ENCODE measurements at regions not wholly inside any gene's neighbourhood (a gene's known extent, or its start where the extent isn't known, plus 50 kb on each side); places are given as distances from the start of the nearest gene placed in this dataset.

DNA sequence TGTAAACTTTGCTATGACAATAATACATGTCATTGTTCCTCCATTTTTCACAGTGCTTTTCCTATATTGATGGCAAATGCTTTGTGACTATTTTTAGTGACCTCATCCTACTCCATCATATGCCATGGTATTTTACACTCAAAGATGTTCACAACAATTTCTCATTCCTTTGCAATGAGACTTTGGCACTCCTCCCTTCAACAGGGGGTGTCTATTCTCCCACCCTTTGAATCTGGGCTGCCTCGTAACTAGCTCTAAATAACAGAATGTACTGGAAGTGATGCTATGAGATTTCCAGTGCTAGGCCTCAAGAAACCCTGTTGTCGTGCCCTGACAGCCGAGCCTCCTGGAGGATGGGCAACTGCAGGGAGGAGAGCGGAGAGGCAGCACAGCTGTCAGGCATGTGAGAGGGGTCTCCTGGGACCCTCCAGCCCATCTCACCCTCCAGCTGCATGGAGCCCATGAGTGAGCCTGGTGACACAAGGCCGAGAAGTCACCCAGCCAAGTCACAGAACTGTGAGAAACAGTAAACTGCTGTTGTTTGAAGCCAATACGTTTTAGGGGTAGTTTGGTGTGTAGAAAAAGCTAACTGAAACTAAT lies 103.1 kb upstream of the APCDD1 start:
- Mint-ChIP-seq H3K27ac (no peak overlapping the region), H3K9me3 (peaks cover 0 to 3% of the 10 kb centered on the region in 2 experiments; a peak in 2 of 5 replicates), H3K27me3 (ENCODE audit: low read depth) (no peaks in the 10 kb centered on the region), H3K4me3 (no peak overlapping the region), H3K4me1 (peaks cover 5 to 10% of the 10 kb centered on the region in 2 experiments), H3K36me3 (ENCODE audit: insufficient read depth in 1 of 3, low read depth in 3 of 3) (no peaks in the 10 kb centered on the region; a peak in 2 of 7 replicates)
- Histone ChIP-seq H3K79me1 (ENCODE audit: insufficient read depth, low read depth, low read length, poor library complexity, severe bottlenecking) (no peaks in the 10 kb centered on the region), H4K5ac (ENCODE audit: insufficient read length, low read depth, low read length) (peak overlapping the region; percentile 72), H2BK15ac (ENCODE audit: low read depth, low read length) (no peak overlapping the region), H4K91ac (ENCODE audit: insufficient read length, low read depth, low read length) (no peak overlapping the region), H2BK12ac (ENCODE audit: insufficient read length, low read depth, low read length) (no peak overlapping the region), H3K27me3 (ENCODE audit: insufficient read depth, low read length) (no peaks in the 10 kb centered on the region), H3K4me2 (ENCODE audit: insufficient read depth, insufficient read length, low read length) (no peak overlapping the region), H3K4me1 (ENCODE audit: insufficient read depth, low read length) (no peaks in the 10 kb centered on the region), H3K9ac (ENCODE audit: extremely low read depth, insufficient read length, low read length) (no peak overlapping the region), H3K23ac (ENCODE audit: insufficient read length, low read depth, low read length) (no peak overlapping the region), H3K27ac (ENCODE audit: insufficient read length, low read depth, low read length) (no peak overlapping the region), H3K18ac (ENCODE audit: insufficient read length, low read depth, low read length) (no peak overlapping the region), H3K14ac (ENCODE audit: insufficient read depth, low read length) (no peak overlapping the region), H4K20me1 (ENCODE audit: control insufficient read depth, insufficient read depth, insufficient read length) (no peaks in the 10 kb centered on the region), H4K8ac (replicated peaks; ENCODE audit: insufficient read length, low read depth, low read length) (no peak overlapping the region), H2AK5ac (ENCODE audit: insufficient read length, low read length) (no peak overlapping the region), H3K56ac (ENCODE audit: insufficient read length, low read depth, low read length) (no peak overlapping the region), H3K4ac (ENCODE audit: low read depth, low read length) (no peak overlapping the region), H3K23me2 (ENCODE audit: insufficient read length, low read depth, low read length, poor library complexity, severe bottlenecking) (no peaks in the 10 kb centered on the region), H3K9me3 (ENCODE audit: control insufficient read depth, low read depth, low read length) (no peaks in the 10 kb centered on the region), H2BK5ac (ENCODE audit: insufficient read length, low read length) (no peak overlapping the region), H3K79me2 (ENCODE audit: insufficient read depth, low read length) (no peaks in the 10 kb centered on the region), H2BK20ac (ENCODE audit: low read depth, low read length, poor library complexity, severe bottlenecking) (no peak overlapping the region), H3T11ph (ENCODE audit: low read length) (no peak overlapping the region), H2AFZ (ENCODE audit: low read length) (no peak overlapping the region), H2BK120ac (ENCODE audit: low read depth, low read length, poor library complexity, severe bottlenecking) (no peak overlapping the region)
- TF ChIP-seq, protein P1, sequence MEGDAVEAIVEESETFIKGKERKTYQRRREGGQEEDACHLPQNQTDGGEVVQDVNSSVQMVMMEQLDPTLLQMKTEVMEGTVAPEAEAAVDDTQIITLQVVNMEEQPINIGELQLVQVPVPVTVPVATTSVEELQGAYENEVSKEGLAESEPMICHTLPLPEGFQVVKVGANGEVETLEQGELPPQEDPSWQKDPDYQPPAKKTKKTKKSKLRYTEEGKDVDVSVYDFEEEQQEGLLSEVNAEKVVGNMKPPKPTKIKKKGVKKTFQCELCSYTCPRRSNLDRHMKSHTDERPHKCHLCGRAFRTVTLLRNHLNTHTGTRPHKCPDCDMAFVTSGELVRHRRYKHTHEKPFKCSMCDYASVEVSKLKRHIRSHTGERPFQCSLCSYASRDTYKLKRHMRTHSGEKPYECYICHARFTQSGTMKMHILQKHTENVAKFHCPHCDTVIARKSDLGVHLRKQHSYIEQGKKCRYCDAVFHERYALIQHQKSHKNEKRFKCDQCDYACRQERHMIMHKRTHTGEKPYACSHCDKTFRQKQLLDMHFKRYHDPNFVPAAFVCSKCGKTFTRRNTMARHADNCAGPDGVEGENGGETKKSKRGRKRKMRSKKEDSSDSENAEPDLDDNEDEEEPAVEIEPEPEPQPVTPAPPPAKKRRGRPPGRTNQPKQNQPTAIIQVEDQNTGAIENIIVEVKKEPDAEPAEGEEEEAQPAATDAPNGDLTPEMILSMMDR (conservative IDR thresholded peaks at IDR 0.05) = no peak
- DNase-seq = no peak
- no CpG with 5 or more reads among the region's 6 CpGs for WGBS (ENCODE audit: extremely low coverage, insufficient read length, low lambda C conversion rate)

Measured in H9 (cell line).